GM21528 (cell line): ENCODE measurements at regions not wholly inside any gene's neighbourhood (a gene's known extent, or its start where the extent isn't known, plus 50 kb on each side); places are given as distances from the start of the nearest gene placed in this dataset.

Experiments
- ATAC-seq: cut with Tn5 transposase; IDR thresholded peaks from one replicate; pipeline ENCODE4 v1.9.1; 2021; ENCODE audit warnings: mild to moderate bottlenecking, moderate library complexity; ENCODE audit not compliant: unreplicated experiment, low FRiP score

DNA sequence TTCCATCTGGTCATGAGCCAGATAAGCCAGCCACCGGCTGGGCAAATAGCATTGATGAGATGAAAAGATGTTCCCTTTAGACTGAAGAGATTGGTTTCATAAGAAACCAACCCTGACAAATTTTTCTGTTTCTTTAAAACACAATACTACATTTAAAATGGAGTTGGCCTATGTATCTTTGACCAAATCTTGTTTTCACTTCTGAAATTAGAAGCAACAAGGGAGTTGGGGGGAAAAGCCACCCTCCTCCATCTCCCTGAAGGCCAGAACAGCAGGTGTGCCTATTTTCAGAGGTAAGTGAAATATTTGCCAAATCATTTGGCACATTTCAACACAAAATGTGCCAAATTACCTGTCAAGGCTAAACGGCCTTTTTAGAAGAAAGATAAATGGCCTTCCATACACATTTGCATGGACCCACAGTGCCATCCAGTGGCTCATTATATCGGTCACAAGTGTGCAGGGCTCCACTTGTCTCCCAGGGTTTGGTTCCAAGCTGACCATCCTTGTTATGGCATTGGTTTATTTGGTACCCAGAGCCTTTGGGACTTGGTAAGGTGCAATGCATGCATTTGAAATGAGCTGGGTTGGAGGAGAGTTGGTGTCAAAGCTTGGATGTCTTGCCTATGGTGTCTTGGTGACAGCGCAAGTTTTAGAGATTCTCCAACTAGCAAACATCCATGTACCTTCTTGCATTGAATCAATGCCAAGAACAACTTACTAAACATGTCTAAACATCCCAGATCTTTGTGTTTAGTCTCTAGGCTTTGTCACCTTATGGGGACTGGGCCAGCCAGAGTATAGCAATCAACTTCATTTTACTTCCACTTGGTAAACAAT lies 372.0 kb upstream of the KIF2A start:
- ATAC-seq = peak; percentile 58

- no peak for ATAC-seq
Measured at GRCh38 chr5:61941637-61942036, 364.4 kb upstream of the KIF2A start.

DNA sequence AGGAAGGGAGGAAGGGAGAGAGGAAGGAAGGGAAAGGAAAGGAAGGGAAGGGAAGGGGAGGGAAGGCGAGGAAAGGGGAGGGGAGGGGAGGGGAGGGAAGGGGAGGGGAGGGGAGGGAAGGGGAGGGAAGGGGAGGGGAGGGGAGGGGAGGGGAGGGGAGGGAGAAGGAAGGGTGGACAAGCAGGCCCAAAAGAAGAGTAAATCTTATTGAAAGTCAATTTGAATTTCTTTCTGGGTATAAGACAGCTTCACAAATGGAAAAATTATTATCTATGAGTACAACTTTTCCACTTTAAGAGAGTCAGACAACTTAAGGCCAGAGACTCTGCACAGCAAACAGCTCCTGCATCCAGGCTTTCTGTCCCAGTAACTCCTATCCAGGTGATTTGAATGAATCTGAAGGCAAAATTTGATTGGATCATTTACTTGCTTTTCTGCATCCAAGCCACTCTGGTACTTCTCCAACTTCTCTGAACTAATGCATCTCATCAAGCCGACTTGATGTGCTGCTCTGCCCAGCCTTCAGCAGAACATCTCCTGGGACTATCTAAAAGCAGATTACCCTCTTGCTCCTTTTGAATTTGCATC lies 363.4 kb upstream of the KIF2A start:
- ATAC-seq = no peak

DNA sequence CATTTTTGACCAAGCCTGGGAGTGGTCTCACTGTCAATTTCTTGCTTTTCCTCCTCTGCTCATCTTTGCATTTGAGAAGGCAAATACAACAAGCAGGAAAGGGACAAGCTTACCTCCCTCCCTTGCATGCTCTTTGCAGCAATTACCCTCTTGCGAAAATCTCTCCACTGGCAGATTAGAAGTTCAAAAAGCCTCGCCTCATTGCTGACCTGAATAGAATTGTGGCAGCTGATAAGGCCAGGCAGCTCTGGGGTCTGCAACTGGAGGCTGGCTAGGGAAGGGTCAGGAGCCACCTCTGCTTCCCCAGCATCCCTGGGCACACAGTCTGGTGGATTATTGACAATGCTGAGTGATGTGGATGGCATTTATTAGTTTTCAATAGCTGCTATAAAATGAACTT lies 362.3 kb upstream of the KIF2A start:
- ATAC-seq = no peak

DNA sequence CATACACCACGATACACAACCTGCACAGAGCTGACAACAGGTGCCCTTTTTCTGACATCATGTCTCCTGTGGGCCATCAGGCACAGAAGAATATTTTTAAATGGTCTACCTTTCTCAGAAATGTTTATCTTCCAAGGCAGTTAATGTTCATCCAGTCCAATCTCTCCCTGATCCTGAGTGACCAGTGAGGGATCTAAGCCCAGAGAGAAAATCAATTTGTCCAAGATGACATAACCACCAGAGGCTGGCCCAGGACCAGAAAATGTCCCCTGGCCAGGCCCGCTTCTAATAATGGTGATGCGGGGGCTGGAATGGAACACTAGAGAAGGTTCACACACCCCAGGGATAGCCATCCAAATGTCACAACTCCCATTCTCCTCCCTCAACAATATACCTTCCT lies 357.9 kb upstream of the KIF2A start:
- ATAC-seq = no peak

GRCh38 chr5:61949054-61949678 lies 356.8 kb upstream of the KIF2A start:
- ATAC-seq = no peak

- ATAC-seq = no peak
Measured at GRCh38 chr5:61949679-61950435, 356.1 kb upstream of the KIF2A start.

GRCh38 chr5:61951295-61951694 lies 354.7 kb upstream of the KIF2A start:
- no peak for ATAC-seq

DNA sequence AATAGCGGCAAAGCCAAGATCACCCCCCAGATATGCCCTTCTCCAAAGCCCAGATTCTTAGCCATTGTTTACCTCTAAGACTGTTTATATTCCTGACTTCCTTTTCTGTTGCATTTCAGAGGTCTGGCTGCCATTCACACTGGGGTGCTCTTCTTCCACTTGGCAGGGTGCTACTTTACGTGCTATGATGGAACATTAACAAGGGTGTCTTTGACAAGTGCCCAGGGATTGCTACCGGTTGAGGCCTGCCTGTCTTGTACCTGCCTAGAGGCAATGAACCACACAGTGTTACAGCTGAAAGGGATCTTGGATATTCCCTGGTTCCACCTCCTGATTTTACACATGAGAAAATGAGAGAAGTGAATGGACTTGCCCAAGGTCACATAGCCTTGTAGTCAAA lies 352.1 kb upstream of the KIF2A start:
- no peak for ATAC-seq

DNA sequence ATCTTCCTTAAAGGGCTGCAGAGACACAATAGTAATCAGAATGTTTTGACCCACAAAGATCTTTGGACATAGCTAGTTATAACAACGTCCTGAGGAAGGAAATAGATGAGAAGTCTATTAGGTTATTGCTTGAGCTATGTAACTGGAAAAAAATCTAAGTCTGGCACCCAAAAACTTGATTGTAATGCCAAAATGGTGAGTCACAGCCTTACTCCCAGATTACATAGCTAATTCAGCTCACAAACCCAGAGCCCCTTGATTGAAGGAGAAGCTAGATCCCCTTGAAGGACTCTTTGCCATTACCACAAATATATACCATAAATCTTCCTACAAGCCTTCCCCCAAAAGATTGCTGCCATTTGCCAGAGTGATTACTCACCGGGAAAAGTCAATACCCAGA lies 341.8 kb upstream of the KIF2A start:
- ATAC-seq = no peak

GRCh38 chr5:61965069-61965468 lies 340.9 kb upstream of the KIF2A start:
- ATAC-seq = no peak

GRCh38 chr5:61965490-61965889 lies 340.5 kb upstream of the KIF2A start:
- no peak for ATAC-seq

- ATAC-seq = no peak
Measured at GRCh38 chr5:61966296-61966955, 339.6 kb upstream of the KIF2A start.

DNA sequence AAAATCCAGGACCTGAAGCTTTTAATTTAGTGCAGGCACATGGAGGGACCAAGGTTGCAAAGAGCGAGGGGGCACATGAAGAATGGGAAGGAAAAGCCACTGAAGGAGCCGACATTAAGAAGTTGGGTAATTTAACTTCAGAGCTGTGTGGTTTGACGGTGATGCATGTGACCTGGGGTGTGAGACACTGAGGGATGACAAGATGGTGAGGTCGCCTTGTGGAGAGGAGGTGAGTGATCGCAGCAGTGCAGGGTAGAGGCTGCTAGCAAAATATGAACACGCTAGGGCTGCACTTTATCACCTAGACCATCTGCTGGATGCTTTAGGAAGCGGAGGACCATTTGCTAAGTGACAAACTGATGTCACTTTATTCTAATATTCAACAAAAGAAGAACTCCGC lies 339.0 kb upstream of the KIF2A start:
- ATAC-seq = no peak

DNA sequence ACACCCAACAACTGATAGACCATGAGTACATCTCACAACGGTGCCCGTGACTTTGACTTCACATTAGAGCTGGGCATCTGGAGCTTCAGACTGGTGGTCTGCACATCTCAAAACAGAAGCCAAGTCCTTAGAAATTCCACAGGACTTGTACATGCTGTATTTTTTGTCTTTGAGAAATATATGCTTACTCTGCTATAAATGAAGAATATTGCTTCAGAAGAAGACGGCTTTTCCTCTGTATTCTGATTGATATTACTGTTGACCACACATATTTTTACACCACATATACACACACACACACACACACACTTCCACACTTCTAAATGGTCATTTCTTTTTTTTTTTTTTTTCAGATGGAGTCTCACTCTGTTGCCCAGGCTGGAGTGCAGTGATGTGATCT lies 338.3 kb upstream of the KIF2A start:
- ATAC-seq = no peak

- ATAC-seq = no peak
Measured at GRCh38 chr5:61969347-61969746, 336.7 kb upstream of the KIF2A start.

- ATAC-seq = no peak
Measured at GRCh38 chr5:61969755-61970154, 336.3 kb upstream of the KIF2A start.

DNA sequence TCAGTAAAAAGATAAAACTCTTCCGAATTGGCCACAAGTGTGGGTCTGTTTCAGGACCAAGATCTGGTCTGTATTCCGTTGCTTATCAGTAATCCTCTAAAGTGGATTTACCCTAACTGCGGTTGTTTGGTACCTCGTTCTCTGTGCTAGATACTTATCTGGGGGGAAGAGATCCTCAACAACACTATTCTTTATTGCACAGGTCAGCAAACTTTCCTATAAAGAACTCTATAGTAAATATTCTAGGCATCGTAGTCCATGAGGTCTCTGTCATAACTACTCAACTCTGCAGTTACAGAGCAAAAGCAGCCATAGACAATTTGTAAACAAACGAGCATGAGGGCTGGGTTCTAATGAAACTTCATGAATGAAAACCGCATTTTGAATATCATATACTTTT lies 335.8 kb upstream of the KIF2A start:
- ATAC-seq = no peak

- ATAC-seq = no peak
Measured at GRCh38 chr5:61974680-61975079, 331.3 kb upstream of the KIF2A start.

- no peak for ATAC-seq
Measured at GRCh38 chr5:61981886-61982285, 324.1 kb upstream of the KIF2A start.

DNA sequence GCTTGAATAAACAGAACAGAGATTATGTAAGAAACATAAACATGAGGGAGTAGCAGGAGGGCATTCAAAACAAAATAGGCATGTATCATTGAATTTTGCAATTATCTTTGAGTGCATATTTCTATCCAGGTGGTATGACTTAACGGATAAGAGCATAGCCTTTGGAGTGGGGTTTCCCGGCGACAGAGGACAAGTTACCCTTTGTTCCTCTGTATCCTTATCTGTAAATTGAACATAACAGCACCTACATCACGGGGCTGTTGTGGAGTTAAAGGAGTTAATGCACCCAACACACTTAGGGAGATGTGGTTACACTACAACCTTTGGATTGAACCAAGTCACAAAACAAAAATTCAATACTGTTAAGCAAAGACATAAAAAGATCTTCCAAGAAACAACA lies 314.6 kb upstream of the KIF2A start:
- no peak for ATAC-seq
